ENCODE measurements at regions not wholly inside any gene's neighbourhood (a gene's known extent, or its start where the extent isn't known, plus 50 kb on each side); places are given as distances from the start of the nearest gene placed in this dataset.

DNA sequence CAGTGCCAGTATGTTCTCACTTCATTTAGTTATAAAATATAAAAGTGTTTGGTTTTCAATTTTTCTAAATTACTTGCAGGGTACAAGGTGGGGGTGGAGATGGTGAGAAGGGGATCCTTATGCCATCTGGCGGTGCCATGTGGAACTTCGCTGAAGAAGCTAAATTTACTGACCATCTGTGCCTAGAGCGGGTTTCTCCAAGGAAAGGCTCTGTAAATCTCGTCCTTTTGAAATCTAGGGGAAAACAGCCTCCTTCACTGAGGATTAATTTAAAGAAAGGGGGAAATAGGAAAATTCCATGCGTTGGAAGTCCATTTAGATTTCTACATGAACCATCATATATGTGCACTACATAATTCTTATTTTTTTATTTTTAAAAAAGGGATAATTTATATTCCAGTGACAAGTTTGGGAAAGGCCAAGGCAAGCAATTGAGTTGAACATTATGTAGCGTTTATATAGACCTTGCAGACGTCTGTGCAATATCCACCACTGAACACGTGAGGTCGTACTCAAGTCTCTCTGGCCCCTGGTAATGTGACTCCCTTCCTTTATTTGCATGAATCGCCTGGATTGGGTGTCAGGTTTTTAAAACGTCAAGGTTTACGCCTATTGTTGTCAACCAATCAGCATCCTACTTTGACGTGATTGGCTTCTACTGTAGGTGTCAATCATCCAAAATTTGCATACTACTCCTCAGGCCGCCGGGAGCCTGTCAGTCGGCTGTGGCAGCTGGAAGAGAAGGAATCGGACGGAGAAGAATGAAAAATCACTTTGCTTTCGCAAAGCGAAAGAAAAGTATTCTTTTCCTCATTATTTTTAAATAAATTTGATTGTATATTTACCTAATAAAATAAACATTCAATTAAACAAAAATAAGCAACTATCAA lies 297.1 kb upstream of the NFE2L3 start:
- no peak overlapping the region for H3K27ac ChIP-seq
- peaks cover 0 to 5% (median 0%) of the 10 kb centered on the region in 3 donors for H3K4me1 ChIP-seq
- ATAC-seq, result peak in 1 of 4 donors; percentile 51

GRCh38 chr7:25855854-25856782 lies 295.9 kb upstream of the NFE2L3 start:
- intact Hi-C loops (cut with DNase I), result loop anchor here in 1 of 3 donors (10.0 kb wide), 1 partner anchor 1299 kb away; the partner anchor contains the start of genes HOXA3 and HOXA7
- peaks cover 0 to 5% (median 0%) of the 10 kb centered on the region in 3 donors for H3K4me1 ChIP-seq
- ATAC-seq (no peak), FAIRE-seq (no peak), DNase-seq (no peak)
- peaks cover 7 to 77% (median 70%) of the 10 kb centered on the region in 4 donors for H3K27me3 ChIP-seq
- H3K27ac ChIP-seq, result no peak overlapping the region
- WGBS, 2 donors, result 24 to 28% methylated on average over 22 of the region's 22 CpGs
- no peaks in the 10 kb centered on the region for H3K9me3 ChIP-seq
- TF ChIP-seq CTCF (IDR thresholded peaks at IDR 0.05), result no peak
- peak overlapping the region in 1 of 4 donors; percentile 23 for H3K4me3 ChIP-seq
- no peaks in the 10 kb centered on the region for H3K36me3 ChIP-seq

More for the DNA sequence above, 297.1 kb upstream of the NFE2L3 start:
- intact Hi-C loops (cut with DNase I), result loop anchor here in 1 of 3 donors (5.0 to 10.0 kb wide), 3 partner anchors 463 to 1300 kb away; partner anchors contain the start of genes HOXA3 and HOXA7
- H3K9me3 ChIP-seq, result no peaks in the 10 kb centered on the region
- H3K36me3 ChIP-seq, result no peaks in the 10 kb centered on the region
- H3K27me3 ChIP-seq, result peaks cover 3 to 65% (median 60%) of the 10 kb centered on the region in 4 donors
- no peak overlapping the region for H3K4me3 ChIP-seq
- peak in 3 of 4 donors; percentile 24 to 44 (median 24) for TF ChIP-seq CTCF (IDR thresholded peaks at IDR 0.05)
- DNase-seq (no peak), FAIRE-seq (peak; percentile 98)
- 13 to 14% methylated on average over 20 of the region's 20 CpGs for WGBS, 2 donors

- H3K27ac ChIP-seq, result no peak overlapping the region
- H3K9me3 ChIP-seq, result no peaks in the 10 kb centered on the region
- DNase-seq, result no peak
- no peak for ATAC-seq
- TF ChIP-seq CTCF (IDR thresholded peaks at IDR 0.05), result no peak
- WGBS, 2 donors, result 19% methylated on average over 21 of the region's 21 CpGs
- no peak for FAIRE-seq
- peaks cover 7 to 91% (median 80%) of the 10 kb centered on the region in 4 donors for H3K27me3 ChIP-seq
- no peaks in the 10 kb centered on the region for H3K36me3 ChIP-seq
- H3K4me1 ChIP-seq, result no peaks in the 10 kb centered on the region
- intact Hi-C loops (cut with DNase I), result loop anchor here in 1 of 3 donors (10.0 kb wide), 1 partner anchor 1297 kb away; the partner anchor contains the start of genes HOXA3 and HOXA7
- peak overlapping the region in 1 of 4 donors; percentile 1 for H3K4me3 ChIP-seq
Measured at GRCh38 chr7:25857376-25858067, 294.5 kb upstream of the NFE2L3 start.

- no peaks in the 10 kb centered on the region for H3K36me3 ChIP-seq
- peaks cover 4 to 92% (median 80%) of the 10 kb centered on the region in 4 donors for H3K27me3 ChIP-seq
- no peaks in the 10 kb centered on the region for H3K4me1 ChIP-seq
- 16% methylated on average over 9 of the region's 9 CpGs for WGBS, 2 donors
- no peak for ATAC-seq
- no peak for DNase-seq
- H3K4me3 ChIP-seq, result no peak overlapping the region
- no peaks in the 10 kb centered on the region for H3K9me3 ChIP-seq
- no peak for TF ChIP-seq CTCF (IDR thresholded peaks at IDR 0.05)
- no peak overlapping the region for H3K27ac ChIP-seq
- intact Hi-C loops (cut with DNase I), result loop anchor here in 1 of 3 donors (10.0 kb wide), 1 partner anchor 1297 kb away; the partner anchor contains the start of genes HOXA3 and HOXA7
- no peak for FAIRE-seq
Measured at GRCh38 chr7:25858200-25858524, 293.8 kb upstream of the NFE2L3 start.
